Adrenal gland (tissue), 9 donors: ENCODE measurements at regions not wholly inside any gene's neighbourhood (a gene's known extent, or its start where the extent isn't known, plus 50 kb on each side); places are given as distances from the start of the nearest gene placed in this dataset.

ENCODE experiments used
- DNase-seq, 7 donors: peaks; one replicate each; pipeline ENCODE4 v3.0.0-alpha.2; 2019 to 2020
- H3K27ac ChIP-seq, 5 donors: fragments of 200-600 bp; sonication (generic) in 4 of 5; 1 replicate in 3 of 5; 2 replicates in 2 of 5; pipeline versions ENCODE4 v1.5.1 to v1.8.0; 2016 to 2020; ENCODE audit warnings: mild to moderate bottlenecking in 1 of 5
- H3K27me3 ChIP-seq: fragments of 200-600 bp; 2 replicates; pipeline ENCODE4 v1.8.0; 2021
- H3K36me3 ChIP-seq, 2 donors: fragments of 200-600 bp; replicated peaks in 1 of 2; 1 replicate in 1 of 2; 2 replicates in 1 of 2; pipeline versions ENCODE4 v1.5.1 to v1.8.0; 2018 to 2022
- H3K4me1 ChIP-seq, 2 donors: fragments of 200-600 bp; replicated peaks in 1 of 2; 1 replicate in 1 of 2; 2 replicates in 1 of 2; pipeline versions ENCODE4 v1.5.1 to v1.8.0; 2018 to 2021
- H3K4me3 ChIP-seq, 4 donors: fragments of 200-600 bp; sonication (generic) in 3 of 4; one replicate each; pipeline ENCODE4 v1.5.1; 2016 to 2018
- H3K9me3 ChIP-seq, 3 donors: fragments of 200-600 bp; sonication (generic) in 1 of 3; replicated peaks in 1 of 3; 1 replicate in 2 of 3; 2 replicates in 1 of 3; pipeline versions ENCODE4 v1.5.1 to v1.8.0; 2016 to 2021
- CTCF ChIP-seq, 6 experiments: fragments of 450-650 bp in 4 of 6; fragments of 200-600 bp in 2 of 6; sonication (generic) in 1 of 6; IDR thresholded peaks; 1 replicate in 5 of 6; 2 replicates in 1 of 6; pipeline versions ENCODE4 v1.5.1 to v1.8.0; 2016 to 2021; ENCODE audit warnings: antibody characterized with exemption in 6 of 6, mild to moderate bottlenecking in 2 of 6, moderate library complexity in 1 of 6
- POLR2A ChIP-seq, 2 donors: fragments of 450-650 bp; IDR thresholded peaks; one replicate each; pipeline ENCODE4 v1.6.1; 2017; ENCODE audit warnings: antibody characterized with exemption in 2 of 2, mild to moderate bottlenecking in 2 of 2, moderate library complexity in 1 of 2
- WGBS, 4 donors: extraction: QIAGEN DNeasy Blood & Tissue Kit in 2 of 4; methylation state at CpG; one replicate each; pipeline versions ENCODE4 v1.1.5 to v1.1.7; 2013 to 2017; 5-methylcytosine and 5-hydroxymethylcytosine counted together
- intact Hi-C, 2 donors: fragments of 100-400 bp; cut with DNase I; formaldehyde crosslinking; loops; one replicate each; pipeline versions ENCODE4 v1.14.1 to v1.15.0; 2022 to 2023
- donor health status: healthy with polysubstance abuse.
- donor health status: Bipolar disorder and iron deficiency.
- donor health status: DM: yes; HTN: yes; CAD: no.
- donor health status: DM: no; HTN: no; CAD: no.
- donor health status: DM: no; HTN: no; CAD: no.

DNA sequence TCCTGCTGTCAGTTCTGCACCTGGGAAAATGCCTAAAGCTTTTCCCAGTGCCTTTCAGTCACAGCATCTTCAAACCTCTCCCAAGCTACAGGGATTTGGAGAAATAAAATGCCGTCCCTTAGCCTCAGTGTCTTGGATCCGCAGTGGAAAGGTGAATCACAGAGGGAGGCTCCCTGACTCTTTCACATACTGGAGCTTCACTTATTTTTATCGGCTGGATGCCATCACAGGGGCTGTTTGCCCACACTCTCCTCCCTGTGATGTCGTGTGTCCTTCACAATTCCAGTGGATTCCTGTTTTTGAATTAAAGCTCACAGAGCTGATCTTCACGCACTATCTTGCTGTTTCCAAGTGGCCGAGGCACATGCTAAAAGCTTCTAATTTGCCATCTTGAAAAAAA lies 1303.1 kb upstream of the DDX18 start:
- no peak overlapping the region for H3K4me3 ChIP-seq
- intact Hi-C loops, result no loop called here
- no peak for TF ChIP-seq CTCF (IDR thresholded peaks at IDR 0.05)
- no peak for TF ChIP-seq POLR2A (IDR thresholded peaks at IDR 0.05)
- 16 to 25% (median 22%) methylated on average over 5 to 6 of the region's 6 CpGs for WGBS, 4 donors
- no peak for DNase-seq
- no peaks in the 10 kb centered on the region for H3K36me3 ChIP-seq
- H3K9me3 ChIP-seq, result peaks cover 0 to 4% (median 0%) of the 10 kb centered on the region in 3 donors
- H3K27me3 ChIP-seq, result no peaks in the 10 kb centered on the region
- no peak overlapping the region for H3K27ac ChIP-seq
- H3K4me1 ChIP-seq, result no peaks in the 10 kb centered on the region

DNA sequence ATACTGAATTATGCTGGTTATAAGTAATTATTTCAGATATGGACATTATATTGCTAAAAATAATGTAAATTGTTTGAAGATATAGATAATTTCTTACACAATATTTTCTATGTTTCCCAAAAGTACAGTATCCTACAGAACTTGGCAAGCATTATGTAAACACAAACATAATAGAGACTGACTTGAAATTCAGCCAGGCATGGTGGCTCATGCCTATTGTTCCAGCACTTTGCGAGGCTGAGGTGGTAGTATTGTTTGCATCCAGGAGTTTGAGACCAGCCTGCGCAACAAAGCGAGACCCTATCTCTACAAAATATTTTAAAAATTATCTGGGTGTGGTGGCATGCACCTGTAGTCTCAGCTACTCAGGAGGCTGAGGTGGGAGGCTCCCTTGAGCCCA lies 1300.5 kb upstream of the DDX18 start:
- Histone ChIP-seq H3K27ac (no peak overlapping the region), H3K4me1 (no peaks in the 10 kb centered on the region), H3K9me3 (peaks cover 0 to 4% (median 0%) of the 10 kb centered on the region in 3 donors), H3K27me3 (no peaks in the 10 kb centered on the region), H3K4me3 (no peak overlapping the region), H3K36me3 (no peaks in the 10 kb centered on the region)
- no peak for DNase-seq
- intact Hi-C loops, result no loop called here
- TF ChIP-seq POLR2A (IDR thresholded peaks at IDR 0.05) (no peak), CTCF (IDR thresholded peaks at IDR 0.05) (no peak)
- WGBS, 4 donors, result 80 to 93% (median 89%) methylated on average over 3 of the region's 3 CpGs

DNA sequence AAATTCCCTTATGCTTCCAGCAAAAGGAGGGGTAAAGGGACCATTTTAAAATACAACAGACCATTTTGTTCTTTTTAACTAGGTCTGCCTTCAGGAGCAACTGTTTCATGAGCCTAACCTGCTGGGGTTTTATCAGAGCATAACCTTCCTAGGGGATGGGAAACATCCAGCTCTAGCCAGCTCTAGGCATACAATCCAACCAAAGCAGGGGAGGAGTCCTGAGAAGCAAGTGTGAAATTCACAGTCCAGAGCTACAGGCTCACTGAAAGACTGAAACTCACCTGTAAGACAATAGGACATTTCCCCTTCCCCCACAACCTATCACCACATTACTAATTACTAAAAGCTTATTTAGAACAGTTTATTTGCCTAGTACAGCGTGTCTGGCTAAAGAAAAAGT lies 1296.6 kb upstream of the DDX18 start:
- Histone ChIP-seq H3K27ac (no peak overlapping the region), H3K9me3 (peaks cover 0 to 4% (median 0%) of the 10 kb centered on the region in 3 donors), H3K36me3 (no peaks in the 10 kb centered on the region), H3K27me3 (no peaks in the 10 kb centered on the region), H3K4me3 (no peak overlapping the region), H3K4me1 (no peaks in the 10 kb centered on the region)
- WGBS, 4 donors, result 71 to 82% (median 78%) methylated on average over 1 of the region's 1 CpG
- TF ChIP-seq CTCF (IDR thresholded peaks at IDR 0.05) (no peak), POLR2A (IDR thresholded peaks at IDR 0.05) (no peak)
- no peak for DNase-seq
- intact Hi-C loops, result no loop called here

- no peak for TF ChIP-seq POLR2A (IDR thresholded peaks at IDR 0.05)
- no peak for TF ChIP-seq CTCF (IDR thresholded peaks at IDR 0.05)
- WGBS, 4 donors, result 55 to 73% (median 63%) methylated on average over 5 of the region's 5 CpGs
- Histone ChIP-seq H3K36me3 (no peaks in the 10 kb centered on the region), H3K4me3 (no peak overlapping the region), H3K9me3 (no peaks in the 10 kb centered on the region), H3K4me1 (no peaks in the 10 kb centered on the region), H3K27ac (no peak overlapping the region), H3K27me3 (no peaks in the 10 kb centered on the region)
- no peak for DNase-seq
- intact Hi-C loops, result no loop called here
These were observed 1276.7 kb upstream of the DDX18 start for GRCh38 chr2:116537811-116538210.
